Stimulated activated naive CD4-positive, alpha-beta T cell (primary cell): ENCODE measurements at regions not wholly inside any gene's neighbourhood (a gene's known extent, or its start where the extent isn't known, plus 50 kb on each side); places are given as distances from the start of the nearest gene placed in this dataset.

Source experiments
- DNase-seq, 6 experiments: peaks; one replicate each; lab custom pipeline; 2025; lab: John Stamatoyannopoulos, UW

GRCh38 chr10:9625304-9625703, 1392.4 kb upstream of the CELF2 start:
- DNase-seq, result no peak

- DNase-seq, result no peak
Observed at GRCh38 chr10:9634466-9634865, 1383.2 kb upstream of the CELF2 start.

- DNase-seq, result no peak
Observed at GRCh38 chr10:9635691-9636090, 1382.0 kb upstream of the CELF2 start.

- DNase-seq, result no peak
Observed at GRCh38 chr10:9636216-9636615, 1381.5 kb upstream of the CELF2 start.

GRCh38 chr10:9643782-9644181, 1373.9 kb upstream of the CELF2 start:
- no peak for DNase-seq

GRCh38 chr10:9645404-9645803, 1372.3 kb upstream of the CELF2 start:
- DNase-seq, result no peak

- DNase-seq, result no peak
Observed at GRCh38 chr10:9645928-9646600, 1371.6 kb upstream of the CELF2 start.

GRCh38 chr10:9654261-9654660, 1363.4 kb upstream of the CELF2 start:
- DNase-seq, result no peak

- no peak for DNase-seq
Observed at GRCh38 chr10:9656386-9656785, 1361.3 kb upstream of the CELF2 start.

GRCh38 chr10:9656996-9657395, 1360.7 kb upstream of the CELF2 start:
- DNase-seq, result no peak

GRCh38 chr10:9657530-9657929, 1360.1 kb upstream of the CELF2 start:
- DNase-seq, result no peak

- DNase-seq, result no peak
Observed at GRCh38 chr10:9668411-9668810, 1349.3 kb upstream of the CELF2 start.

- no peak for DNase-seq
Observed at GRCh38 chr10:9670911-9671310, 1346.8 kb upstream of the CELF2 start.

GRCh38 chr10:9681655-9682054, 1336.0 kb upstream of the CELF2 start:
- DNase-seq, result no peak

- DNase-seq, result no peak
Observed at GRCh38 chr10:9682802-9683201, 1334.9 kb upstream of the CELF2 start.

GRCh38 chr10:9684186-9684585, 1333.5 kb upstream of the CELF2 start:
- no peak for DNase-seq

- DNase-seq, result no peak
Observed at GRCh38 chr10:9685596-9685995, 1332.1 kb upstream of the CELF2 start.

- DNase-seq, result no peak
Observed at GRCh38 chr10:9688711-9689110, 1329.0 kb upstream of the CELF2 start.

GRCh38 chr10:9707216-9707615, 1310.5 kb upstream of the CELF2 start:
- no peak for DNase-seq

- no peak for DNase-seq
Observed at GRCh38 chr10:9709849-9710248, 1307.8 kb upstream of the CELF2 start.

GRCh38 chr10:9712393-9712792, 1305.3 kb upstream of the CELF2 start:
- no peak for DNase-seq

- no peak for DNase-seq
Observed at GRCh38 chr10:9719246-9719645, 1298.4 kb upstream of the CELF2 start.

GRCh38 chr10:9733766-9734165, 1283.9 kb upstream of the CELF2 start:
- no peak for DNase-seq

- DNase-seq, result no peak
Observed at GRCh38 chr10:9734218-9734617, 1283.5 kb upstream of the CELF2 start.

- DNase-seq, result no peak
Observed at GRCh38 chr10:9735731-9736130, 1281.9 kb upstream of the CELF2 start.
